ENCODE measurements at regions not wholly inside any gene's neighbourhood (a gene's known extent, or its start where the extent isn't known, plus 50 kb on each side); places are given as distances from the start of the nearest gene placed in this dataset.

GRCh38 chr4:131061734-131062133, 1965.8 kb downstream of the C4orf33 start:
- TF ChIP-seq CTCF (IDR thresholded peaks at IDR 0.05) (no peak), POLR2A (IDR thresholded peaks at IDR 0.05; ENCODE audit: low read depth) (no peak), EP300 (IDR thresholded peaks at IDR 0.05) (no peak)
